Natural killer cell (primary cell): ENCODE measurements at regions not wholly inside any gene's neighbourhood (a gene's known extent, or its start where the extent isn't known, plus 50 kb on each side); places are given as distances from the start of the nearest gene placed in this dataset.

Experiments
- ATAC-seq, 3 donors: fragments of 150-1000 bp in 2 of 3; fragments of 200-7000 bp in 1 of 3; cut with Tn5 transposase; 1 replicate in 1 of 3; 2 replicates in 2 of 3; pipeline ENCODE4 v1.10.0; 2021; ENCODE audit warnings: mild to moderate bottlenecking in 2 of 3, moderate library complexity in 2 of 3
- DNase-seq, 2 donors: peaks; one replicate each; pipeline versions ENCODE4 v3.0.0 to v3.0.0-alpha.2; 2013 to 2021; ENCODE audit warnings: mixed read lengths in 1 of 2
- H3K27ac ChIP-seq: one replicate; pipeline ENCODE4 v1.5.1; 2013; ENCODE audit warnings: mild to moderate bottlenecking, low read length
- H3K27me3 ChIP-seq: one replicate; pipeline ENCODE4 v1.6.1; 2013; ENCODE audit warnings: low read length; ENCODE audit not compliant: control insufficient read depth, insufficient read depth
- H3K36me3 ChIP-seq: one replicate; pipeline ENCODE4 v1.6.1; 2013; ENCODE audit warnings: low read length; ENCODE audit not compliant: control insufficient read depth, insufficient read depth
- H3K4me1 ChIP-seq: one replicate; pipeline ENCODE4 v1.6.1; 2013; ENCODE audit warnings: low read length; ENCODE audit not compliant: control insufficient read depth, insufficient read depth
- H3K4me3 ChIP-seq: one replicate; pipeline ENCODE4 v1.5.1; 2013; ENCODE audit warnings: low read length
- H3K9me3 ChIP-seq: one replicate; pipeline ENCODE4 v1.6.1; 2013; ENCODE audit warnings: low read length; ENCODE audit not compliant: control insufficient read depth, insufficient read depth
- H3K27ac Mint-ChIP-seq, 2 donors: one replicate each; pipeline ENCODE4 v1.8.0; 2022; ENCODE audit warnings: mild to moderate bottlenecking in 2 of 2, mixed read lengths in 2 of 2, moderate library complexity in 1 of 2
- H3K27me3 Mint-ChIP-seq, 2 donors: one replicate each; pipeline ENCODE4 v1.8.0; 2022; ENCODE audit warnings: low read depth in 2 of 2, mixed read lengths in 2 of 2
- H3K36me3 Mint-ChIP-seq: one replicate; pipeline ENCODE4 v1.8.0; 2022; ENCODE audit warnings: mixed read lengths
- H3K4me1 Mint-ChIP-seq, 2 donors: one replicate each; pipeline ENCODE4 v1.8.0; 2022; ENCODE audit warnings: mixed read lengths in 2 of 2
- H3K4me3 Mint-ChIP-seq: one replicate; pipeline ENCODE4 v1.8.0; 2022; ENCODE audit warnings: mild to moderate bottlenecking, moderate library complexity, mixed read lengths
- H3K9me3 Mint-ChIP-seq, 2 donors: one replicate each; pipeline ENCODE4 v1.8.0; 2022; ENCODE audit warnings: mixed read lengths in 2 of 2
- WGBS: methylation state at CpG from one replicate; pipeline ENCODE4 v1.1.7; 2013; ENCODE audit warnings: missing lambda C conversion rate; ENCODE audit not compliant: insufficient coverage; 5-methylcytosine and 5-hydroxymethylcytosine counted together
- intact Hi-C: fragments of 100-400 bp; cut with micrococcal nuclease; formaldehyde crosslinking; loops from one replicate; pipeline ENCODE4 v1.14.2; 2022
- TF ChIP-seq, protein P1 (sequence below): fragments of 200-600 bp; IDR thresholded peaks from one replicate; pipeline ENCODE4 v1.8.0; 2022; ENCODE audit warnings: antibody characterized with exemption

DNA sequence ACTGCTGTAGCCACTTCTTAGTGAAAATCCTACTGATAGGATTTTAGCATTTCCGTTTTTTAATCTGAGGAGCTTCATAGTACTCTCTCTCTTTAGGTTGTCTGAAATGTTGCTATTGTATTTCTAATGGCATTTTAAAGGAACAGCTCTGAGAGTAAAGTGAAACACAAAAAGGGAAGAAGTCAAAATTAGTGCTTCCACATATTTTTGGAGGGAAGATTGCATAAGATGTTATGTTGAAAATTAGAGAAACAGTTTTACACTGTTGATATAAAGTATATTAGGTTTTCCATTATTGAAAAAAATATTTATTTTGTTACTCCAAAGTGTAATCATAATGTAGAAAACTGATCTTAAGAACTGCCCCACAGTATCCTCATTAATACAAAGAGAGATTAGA is 525.1 kb downstream of the TAF11L14 start:
- TF ChIP-seq, protein P1, sequence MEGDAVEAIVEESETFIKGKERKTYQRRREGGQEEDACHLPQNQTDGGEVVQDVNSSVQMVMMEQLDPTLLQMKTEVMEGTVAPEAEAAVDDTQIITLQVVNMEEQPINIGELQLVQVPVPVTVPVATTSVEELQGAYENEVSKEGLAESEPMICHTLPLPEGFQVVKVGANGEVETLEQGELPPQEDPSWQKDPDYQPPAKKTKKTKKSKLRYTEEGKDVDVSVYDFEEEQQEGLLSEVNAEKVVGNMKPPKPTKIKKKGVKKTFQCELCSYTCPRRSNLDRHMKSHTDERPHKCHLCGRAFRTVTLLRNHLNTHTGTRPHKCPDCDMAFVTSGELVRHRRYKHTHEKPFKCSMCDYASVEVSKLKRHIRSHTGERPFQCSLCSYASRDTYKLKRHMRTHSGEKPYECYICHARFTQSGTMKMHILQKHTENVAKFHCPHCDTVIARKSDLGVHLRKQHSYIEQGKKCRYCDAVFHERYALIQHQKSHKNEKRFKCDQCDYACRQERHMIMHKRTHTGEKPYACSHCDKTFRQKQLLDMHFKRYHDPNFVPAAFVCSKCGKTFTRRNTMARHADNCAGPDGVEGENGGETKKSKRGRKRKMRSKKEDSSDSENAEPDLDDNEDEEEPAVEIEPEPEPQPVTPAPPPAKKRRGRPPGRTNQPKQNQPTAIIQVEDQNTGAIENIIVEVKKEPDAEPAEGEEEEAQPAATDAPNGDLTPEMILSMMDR: no peak
- no peaks in the 10 kb centered on the region for H3K27me3 ChIP-seq
- H3K36me3 Mint-ChIP-seq: no peaks in the 10 kb centered on the region
- no peaks in the 10 kb centered on the region for H3K27me3 Mint-ChIP-seq
- H3K27ac Mint-ChIP-seq: no peak overlapping the region
- no peaks in the 10 kb centered on the region for H3K4me1 Mint-ChIP-seq
- WGBS: 60% methylated on average over 1 of the region's 1 CpG
- ATAC-seq (no peak), DNase-seq (no peak)
- peaks cover 2% of the 10 kb centered on the region for H3K9me3 ChIP-seq
- H3K36me3 ChIP-seq: no peaks in the 10 kb centered on the region
- H3K27ac ChIP-seq: no peak overlapping the region
- H3K4me1 ChIP-seq: no peaks in the 10 kb centered on the region
- peaks cover 11 to 17% of the 10 kb centered on the region in 2 donors for H3K9me3 Mint-ChIP-seq
- no peak overlapping the region for H3K4me3 Mint-ChIP-seq
- intact Hi-C loops: no loop called here
- H3K4me3 ChIP-seq: no peak overlapping the region

DNA sequence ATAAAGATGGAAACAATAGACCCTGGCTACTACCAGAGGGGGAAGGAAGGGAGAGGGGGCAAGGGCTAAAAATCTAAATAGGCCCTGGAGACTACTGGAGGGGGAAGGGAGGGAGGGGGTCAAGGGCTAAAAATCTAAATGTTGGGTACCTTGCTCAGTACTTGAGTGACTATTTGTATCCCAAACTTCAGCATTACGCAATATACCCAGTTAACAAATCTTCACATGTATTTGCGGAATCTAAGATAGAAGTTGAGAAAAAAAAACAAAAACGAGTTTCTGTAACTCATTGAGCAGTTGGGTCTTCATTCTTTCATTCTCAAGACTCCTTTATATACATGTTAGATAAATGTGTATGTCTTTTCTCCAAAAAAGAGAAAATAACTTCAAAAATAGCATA is 537.4 kb downstream of the TAF11L14 start:
- Histone ChIP-seq H3K36me3 (no peaks in the 10 kb centered on the region), H3K9me3 (peaks cover 8% of the 10 kb centered on the region), H3K4me1 (no peaks in the 10 kb centered on the region), H3K4me3 (no peak overlapping the region), H3K27ac (no peak overlapping the region), H3K27me3 (no peaks in the 10 kb centered on the region)
- Mint-ChIP-seq H3K4me1 (no peaks in the 10 kb centered on the region), H3K27ac (no peak overlapping the region), H3K36me3 (no peaks in the 10 kb centered on the region), H3K4me3 (no peak overlapping the region), H3K9me3 (peaks cover 13 to 18% of the 10 kb centered on the region in 2 donors), H3K27me3 (no peaks in the 10 kb centered on the region)
- WGBS: no CpG with 5 or more reads among the region's 3 CpGs
- TF ChIP-seq, protein P1: no peak
- ATAC-seq: no peak
- DNase-seq: no peak
- intact Hi-C loops: no loop called here

DNA sequence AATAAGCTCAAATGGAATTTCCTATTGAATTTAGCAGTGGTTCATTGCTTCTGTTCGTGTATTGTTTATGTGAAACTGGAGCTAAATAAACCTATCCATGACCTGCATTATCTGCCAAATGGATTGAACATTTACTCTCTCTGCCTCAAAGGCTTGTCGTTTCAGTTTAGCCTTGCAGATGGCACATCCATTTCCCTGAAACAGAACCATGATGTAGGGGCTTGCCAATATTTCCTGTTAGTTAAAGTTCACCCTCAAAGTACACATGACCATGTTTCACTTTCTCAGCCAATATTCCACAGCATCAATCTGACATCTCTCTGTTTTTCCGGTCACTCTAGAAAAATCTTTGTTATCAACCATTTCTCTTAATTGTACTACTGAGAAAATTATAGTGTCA is 545.3 kb downstream of the TAF11L14 start:
- no peaks in the 10 kb centered on the region for H3K27me3 ChIP-seq
- no peaks in the 10 kb centered on the region for H3K4me1 Mint-ChIP-seq
- H3K27me3 Mint-ChIP-seq: no peaks in the 10 kb centered on the region
- H3K4me3 ChIP-seq: no peak overlapping the region
- H3K36me3 Mint-ChIP-seq: no peaks in the 10 kb centered on the region
- H3K9me3 ChIP-seq: no peaks in the 10 kb centered on the region
- DNase-seq (no peak), ATAC-seq (no peak)
- TF ChIP-seq, protein P1: no peak
- no peaks in the 10 kb centered on the region for H3K4me1 ChIP-seq
- no peak overlapping the region for H3K4me3 Mint-ChIP-seq
- 68% methylated on average over 2 of the region's 3 CpGs for WGBS
- H3K27ac Mint-ChIP-seq: no peak overlapping the region
- H3K36me3 ChIP-seq: no peaks in the 10 kb centered on the region
- H3K9me3 Mint-ChIP-seq: peaks cover 11 to 14% of the 10 kb centered on the region in 2 donors
- no peak overlapping the region for H3K27ac ChIP-seq
- intact Hi-C loops: no loop called here

DNA sequence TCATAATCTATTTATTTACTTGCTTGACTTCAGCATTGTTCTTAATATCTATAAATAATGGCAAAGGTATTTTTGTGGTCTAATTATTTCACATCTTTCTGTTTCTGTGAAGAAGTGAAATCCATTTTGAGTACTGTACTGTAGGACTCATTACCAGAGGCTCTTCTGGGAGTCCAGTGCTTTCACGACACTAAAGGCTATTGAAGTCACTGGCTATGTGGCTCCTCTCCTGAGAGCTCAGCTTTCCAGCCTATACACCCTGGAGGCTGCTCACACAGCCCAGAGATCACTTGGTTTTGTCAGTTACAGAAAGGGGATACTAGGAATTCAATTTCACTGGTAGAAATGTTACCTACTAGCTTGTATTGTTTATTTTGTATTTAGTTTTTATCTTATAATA is 547.3 kb downstream of the TAF11L14 start:
- H3K27me3 Mint-ChIP-seq: no peaks in the 10 kb centered on the region
- no peak overlapping the region for H3K27ac Mint-ChIP-seq
- H3K4me3 ChIP-seq: no peak overlapping the region
- no peaks in the 10 kb centered on the region for H3K27me3 ChIP-seq
- no peak overlapping the region for H3K27ac ChIP-seq
- ATAC-seq: no peak
- peaks cover 11 to 18% of the 10 kb centered on the region in 2 donors for H3K9me3 Mint-ChIP-seq
- no peaks in the 10 kb centered on the region for H3K4me1 ChIP-seq
- TF ChIP-seq, protein P1: no peak
- DNase-seq: no peak
- H3K36me3 Mint-ChIP-seq: no peaks in the 10 kb centered on the region
- 64% methylated on average over 1 of the region's 1 CpG for WGBS
- no peaks in the 10 kb centered on the region for H3K36me3 ChIP-seq
- intact Hi-C loops: no loop called here
- no peak overlapping the region for H3K4me3 Mint-ChIP-seq
- H3K4me1 Mint-ChIP-seq: no peaks in the 10 kb centered on the region
- no peaks in the 10 kb centered on the region for H3K9me3 ChIP-seq
